ENCODE measurements at regions not wholly inside any gene's neighbourhood (a gene's known extent, or its start where the extent isn't known, plus 50 kb on each side); places are given as distances from the start of the nearest gene placed in this dataset.

- no peak for DNase-seq
Measured at GRCh38 chr6:4615231-4615630, 161.0 kb upstream of the CDYL start.

GRCh38 chr6:4614637-4615036 lies 161.6 kb upstream of the CDYL start:
- no peak for DNase-seq

GRCh38 chr6:4613795-4614194 lies 162.4 kb upstream of the CDYL start:
- DNase-seq, result no peak

- no peak for DNase-seq
Measured at GRCh38 chr6:4613381-4613780, 162.8 kb upstream of the CDYL start.

GRCh38 chr6:4612636-4613171 lies 163.5 kb upstream of the CDYL start:
- DNase-seq, result no peak

- no peak for DNase-seq
Measured at GRCh38 chr6:4611429-4612129, 164.6 kb upstream of the CDYL start.

GRCh38 chr6:4610256-4610655 lies 165.9 kb upstream of the CDYL start:
- DNase-seq, result peak; percentile 27

GRCh38 chr6:4608361-4609115 lies 167.7 kb upstream of the CDYL start:
- DNase-seq, result no peak

GRCh38 chr6:4607793-4608192 lies 168.4 kb upstream of the CDYL start:
- DNase-seq, result no peak

GRCh38 chr6:4606821-4607704 lies 169.1 kb upstream of the CDYL start:
- no peak for DNase-seq

GRCh38 chr6:4606016-4606415 lies 170.2 kb upstream of the CDYL start:
- no peak for DNase-seq

GRCh38 chr6:4603856-4604369 lies 172.3 kb upstream of the CDYL start:
- no peak for DNase-seq

GRCh38 chr6:4603291-4603690 lies 172.9 kb upstream of the CDYL start:
- peak; percentile 97 for DNase-seq

- no peak for DNase-seq
Measured at GRCh38 chr6:4599924-4600323, 176.3 kb upstream of the CDYL start.

GRCh38 chr6:4598384-4598995 lies 177.7 kb upstream of the CDYL start:
- DNase-seq, result peak; percentile 63

GRCh38 chr6:4593951-4594350 lies 182.3 kb upstream of the CDYL start:
- peak; percentile 93 for DNase-seq

GRCh38 chr6:4592026-4592425 lies 184.2 kb upstream of the CDYL start:
- peak; percentile 29 for DNase-seq

- no peak for DNase-seq
Measured at GRCh38 chr6:4591218-4591617, 185.0 kb upstream of the CDYL start.

GRCh38 chr6:4589295-4589694 lies 186.9 kb upstream of the CDYL start:
- no peak for DNase-seq

GRCh38 chr6:4588581-4588980 lies 187.6 kb upstream of the CDYL start:
- DNase-seq, result no peak

- no peak for DNase-seq
Measured at GRCh38 chr6:4588163-4588562, 188.0 kb upstream of the CDYL start.

GRCh38 chr6:4587171-4587570 lies 189.0 kb upstream of the CDYL start:
- no peak for DNase-seq

- no peak for DNase-seq
Measured at GRCh38 chr6:4586469-4586859, 189.7 kb upstream of the CDYL start.
